GM19193 (cell line): ENCODE measurements at regions not wholly inside any gene's neighbourhood (a gene's known extent, or its start where the extent isn't known, plus 50 kb on each side); places are given as distances from the start of the nearest gene placed in this dataset.

ENCODE experiments used
- POLR2A ChIP-seq: IDR thresholded peaks from 4 replicates; pipeline ENCODE4 v1.6.1; 2011; ENCODE audit not compliant: insufficient read depth, insufficient read length; ENCODE audit errors: extremely low read depth

DNA sequence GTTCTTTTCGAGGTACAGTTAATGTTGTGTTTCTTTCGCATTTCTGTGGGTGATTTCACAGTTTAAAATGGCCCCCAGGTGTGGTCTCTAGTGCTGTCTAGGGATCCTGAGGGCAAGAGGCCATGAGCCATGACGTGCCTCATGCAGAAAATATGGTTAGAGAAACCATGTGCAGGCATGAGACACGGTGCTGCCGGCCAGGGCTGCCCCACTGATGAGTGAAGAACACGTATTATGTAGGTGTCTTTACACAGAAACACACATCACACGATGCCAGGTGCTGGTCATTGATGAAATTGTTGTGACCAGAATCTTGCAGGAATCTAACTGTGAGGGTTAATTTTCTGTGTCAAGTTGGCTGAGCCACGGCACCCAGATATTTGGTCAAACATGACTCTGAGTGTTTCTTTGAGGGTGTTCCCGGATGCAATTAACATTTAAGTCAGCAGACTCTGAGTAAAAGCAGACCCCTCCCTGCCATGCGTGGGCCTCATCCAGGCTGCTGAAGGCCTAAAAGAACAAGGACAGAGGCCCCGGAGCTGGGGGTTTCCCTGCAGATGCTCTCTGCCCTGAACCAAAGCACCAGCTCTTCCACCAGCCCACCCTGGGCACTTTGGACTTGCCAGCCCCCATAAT, 463.0 kb upstream of the MYT1L start:
- TF ChIP-seq POLR2A, result no peak

DNA sequence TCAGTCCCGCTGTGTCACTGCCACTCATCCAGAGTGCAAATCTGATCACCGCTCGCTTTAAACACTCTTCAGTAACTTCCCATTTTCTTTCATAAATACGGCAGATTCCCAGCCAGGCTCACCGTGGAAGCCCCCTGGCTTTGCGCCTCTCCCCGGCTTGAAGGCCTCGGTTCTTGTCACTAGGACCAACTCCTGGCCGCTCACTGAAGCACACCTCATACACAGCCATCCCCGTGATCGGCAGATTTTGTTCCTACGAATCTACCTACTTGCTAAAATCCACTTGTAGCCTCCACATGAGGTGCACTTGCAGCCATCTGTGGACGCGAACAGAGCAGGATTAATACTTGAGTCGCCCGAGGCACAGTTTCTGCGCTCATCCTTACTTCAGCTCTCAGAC, 462.4 kb upstream of the MYT1L start:
- no peak for TF ChIP-seq POLR2A

DNA sequence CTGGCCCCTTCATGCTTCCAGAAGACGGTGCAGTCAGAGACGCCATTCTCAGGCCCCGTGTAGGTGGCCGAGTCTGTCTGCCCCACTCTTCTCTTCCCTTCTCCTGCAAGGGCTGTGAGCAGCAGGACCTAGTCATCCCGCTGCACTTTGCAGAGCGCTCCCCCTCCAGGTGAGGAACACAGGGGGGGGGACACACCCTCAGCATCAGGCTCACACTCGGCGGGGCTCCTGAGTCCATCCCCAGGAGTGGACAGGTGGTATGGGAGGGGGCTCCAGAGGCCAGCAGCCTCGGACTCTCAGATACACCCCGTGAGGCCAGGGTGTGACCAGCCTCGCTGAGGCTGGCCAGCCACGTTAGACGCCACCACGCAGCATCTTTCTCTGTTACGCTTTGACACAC, 460.5 kb upstream of the MYT1L start:
- TF ChIP-seq POLR2A, result no peak

GRCh38 chr2:2791031-2791430, 460.0 kb upstream of the MYT1L start:
- TF ChIP-seq POLR2A, result no peak

- no peak for TF ChIP-seq POLR2A
These were observed 457.0 kb upstream of the MYT1L start for GRCh38 chr2:2788076-2788475.

DNA sequence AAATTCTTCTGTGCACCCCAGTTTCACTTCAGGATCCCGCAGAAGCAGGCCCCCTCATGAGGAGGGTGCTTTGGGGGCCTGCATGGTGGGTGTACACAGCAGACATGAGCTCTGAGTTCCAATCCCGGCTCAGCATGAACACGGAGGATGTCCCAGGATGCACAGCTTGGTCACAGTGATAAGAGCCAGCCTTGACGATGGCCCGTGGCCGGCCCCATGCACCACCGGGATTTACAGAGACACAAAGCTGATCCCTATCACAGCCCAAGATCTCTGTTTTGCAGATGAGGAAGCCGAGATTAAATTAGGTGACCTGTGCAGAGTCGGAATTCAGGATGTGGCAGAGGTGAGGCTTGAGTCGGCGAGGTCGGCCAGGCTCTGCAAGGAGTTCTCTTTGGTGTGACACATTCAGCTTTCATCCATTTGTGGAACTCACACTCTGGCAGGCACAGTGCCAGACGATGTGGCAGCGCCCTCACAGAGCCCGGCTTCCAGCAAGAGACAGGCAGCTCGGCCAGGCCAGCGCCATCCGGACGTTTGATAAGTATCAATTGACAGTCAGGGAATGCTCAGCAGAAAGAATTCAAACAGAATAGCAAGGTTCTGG, 456.3 kb upstream of the MYT1L start:
- no peak for TF ChIP-seq POLR2A

DNA sequence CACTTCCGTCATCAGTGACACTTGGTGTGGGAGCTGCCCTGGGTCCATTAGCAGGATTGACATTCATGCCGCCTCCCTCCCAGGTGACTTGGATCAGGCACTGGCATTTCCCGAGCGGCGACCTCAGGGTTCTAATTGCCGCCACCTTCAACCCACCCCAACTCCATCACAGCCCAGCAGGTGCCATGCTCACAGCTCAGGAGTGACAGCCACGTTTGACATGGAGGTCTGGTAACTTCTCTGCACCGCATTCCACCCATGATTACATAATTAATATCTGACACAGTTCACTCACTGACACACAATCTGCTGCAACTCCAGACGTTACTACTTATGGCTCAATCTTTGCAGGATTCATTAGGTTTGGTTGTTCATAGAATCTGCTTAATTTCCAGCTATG, 450.9 kb upstream of the MYT1L start:
- TF ChIP-seq POLR2A, result no peak

DNA sequence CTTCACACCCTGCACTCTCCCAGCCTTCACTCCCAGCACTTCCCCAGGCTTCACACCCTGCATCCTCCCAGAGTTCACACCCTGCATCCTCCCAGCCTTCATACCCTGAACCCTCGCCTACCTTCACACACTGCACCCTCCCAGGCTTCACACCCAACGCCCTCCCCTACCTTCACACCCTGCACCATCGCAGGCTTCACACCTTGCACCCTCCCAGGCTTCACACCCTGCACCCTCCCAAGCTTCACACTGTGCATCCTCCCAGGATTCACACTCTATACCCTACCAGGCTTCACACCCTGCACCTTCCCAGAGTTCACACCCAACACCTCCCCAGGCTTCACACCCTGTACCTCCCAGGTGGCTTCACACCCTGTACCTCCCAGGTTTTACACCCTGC, 448.7 kb upstream of the MYT1L start:
- no peak for TF ChIP-seq POLR2A

- TF ChIP-seq POLR2A, result no peak
These were observed 446.8 kb upstream of the MYT1L start for GRCh38 chr2:2777876-2778275.

GRCh38 chr2:2777213-2777612, 446.1 kb upstream of the MYT1L start:
- TF ChIP-seq POLR2A, result no peak

- no peak for TF ChIP-seq POLR2A
These were observed 443.9 kb upstream of the MYT1L start for GRCh38 chr2:2775018-2775417.

- no peak for TF ChIP-seq POLR2A
These were observed 442.6 kb upstream of the MYT1L start for GRCh38 chr2:2773692-2774091.

DNA sequence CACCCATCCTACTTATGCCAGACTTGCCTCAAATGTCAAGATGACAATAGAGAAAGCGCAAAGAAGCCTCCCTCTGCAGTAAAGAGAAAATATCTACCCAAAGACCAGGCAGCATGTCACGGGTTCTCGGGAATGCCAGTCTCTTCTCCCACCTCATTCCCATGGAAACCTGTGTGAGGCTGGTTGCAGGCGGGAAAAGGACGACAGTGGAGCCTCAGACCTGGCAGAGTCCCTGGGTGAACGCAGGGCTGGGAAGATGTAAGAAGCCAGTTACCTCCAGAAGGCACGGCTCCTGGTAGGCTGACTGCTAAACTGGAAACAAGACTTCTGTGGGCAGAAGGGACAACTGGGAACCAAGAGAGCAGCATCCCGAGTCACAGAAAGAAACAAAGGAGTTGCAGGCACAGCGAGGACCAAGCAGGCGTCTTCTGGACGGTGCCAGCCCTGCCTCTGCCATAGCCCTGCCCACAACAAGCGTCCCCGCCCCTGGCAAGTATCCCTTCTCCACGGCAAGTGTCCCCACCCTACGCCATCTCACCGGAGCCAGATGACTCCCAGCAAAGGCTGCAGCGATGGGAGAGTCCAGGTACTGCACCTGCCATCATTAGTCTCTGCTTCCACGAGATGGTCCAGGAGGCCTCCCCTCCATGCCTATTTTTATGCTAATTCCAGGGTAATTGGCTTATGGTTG, 440.8 kb upstream of the MYT1L start:
- no peak for TF ChIP-seq POLR2A

- no peak for TF ChIP-seq POLR2A
These were observed 438.7 kb upstream of the MYT1L start for GRCh38 chr2:2769481-2770431.

DNA sequence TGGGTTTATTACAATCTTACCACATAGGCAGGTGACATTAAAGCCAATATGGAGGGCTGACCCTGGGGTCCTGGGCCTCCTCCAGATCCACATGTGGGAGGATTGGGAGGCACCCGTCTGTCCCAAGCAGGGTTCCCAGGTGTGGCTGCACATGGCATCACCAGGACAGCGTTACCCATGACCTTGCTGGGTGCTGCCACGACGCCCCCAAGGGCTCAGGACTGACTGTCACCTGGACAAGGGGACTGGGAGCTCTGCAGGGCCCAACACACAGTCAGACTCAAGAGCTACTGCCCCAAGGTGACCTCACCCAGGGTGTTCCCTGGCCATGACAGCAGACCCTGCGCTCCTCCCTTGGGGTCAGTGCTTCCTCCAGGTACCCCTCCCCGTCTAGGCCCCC, 437.4 kb upstream of the MYT1L start:
- no peak for TF ChIP-seq POLR2A
